ENCODE measurements at regions not wholly inside any gene's neighbourhood (a gene's known extent, or its start where the extent isn't known, plus 50 kb on each side); places are given as distances from the start of the nearest gene placed in this dataset.

- H3K9me3 ChIP-seq (ENCODE audit: low read length), result no peaks in the 10 kb centered on the region
- no peaks in the 10 kb centered on the region for H3K36me3 ChIP-seq (ENCODE audit: insufficient read depth, low read length)
- H3F3A ChIP-seq (ENCODE audit: insufficient read depth, low read length), result no peaks in the 10 kb centered on the region
- H2AFZ ChIP-seq (ENCODE audit: low read length), result no peak overlapping the region
- no peaks in the 10 kb centered on the region for H3K9me2 ChIP-seq (ENCODE audit: low read depth, low read length)
- H3K27me3 ChIP-seq (ENCODE audit: insufficient read depth, low read length), result no peaks in the 10 kb centered on the region
- no peaks in the 10 kb centered on the region for H3K4me1 ChIP-seq (ENCODE audit: insufficient read depth, low read length, severe bottlenecking)
- H3K4me3 ChIP-seq (ENCODE audit: low read depth, low read length, poor library complexity, severe bottlenecking), result no peak overlapping the region
- no peak overlapping the region for H3K4me2 ChIP-seq (ENCODE audit: low read length)
- no peak overlapping the region for H3K9ac ChIP-seq (ENCODE audit: low read length)
- no peaks in the 10 kb centered on the region for H4K20me1 ChIP-seq (ENCODE audit: insufficient read depth, low read length)
- H3K27ac ChIP-seq (ENCODE audit: low read depth, low read length, poor library complexity, severe bottlenecking), result no peak overlapping the region
- TF ChIP-seq, protein P1, sequence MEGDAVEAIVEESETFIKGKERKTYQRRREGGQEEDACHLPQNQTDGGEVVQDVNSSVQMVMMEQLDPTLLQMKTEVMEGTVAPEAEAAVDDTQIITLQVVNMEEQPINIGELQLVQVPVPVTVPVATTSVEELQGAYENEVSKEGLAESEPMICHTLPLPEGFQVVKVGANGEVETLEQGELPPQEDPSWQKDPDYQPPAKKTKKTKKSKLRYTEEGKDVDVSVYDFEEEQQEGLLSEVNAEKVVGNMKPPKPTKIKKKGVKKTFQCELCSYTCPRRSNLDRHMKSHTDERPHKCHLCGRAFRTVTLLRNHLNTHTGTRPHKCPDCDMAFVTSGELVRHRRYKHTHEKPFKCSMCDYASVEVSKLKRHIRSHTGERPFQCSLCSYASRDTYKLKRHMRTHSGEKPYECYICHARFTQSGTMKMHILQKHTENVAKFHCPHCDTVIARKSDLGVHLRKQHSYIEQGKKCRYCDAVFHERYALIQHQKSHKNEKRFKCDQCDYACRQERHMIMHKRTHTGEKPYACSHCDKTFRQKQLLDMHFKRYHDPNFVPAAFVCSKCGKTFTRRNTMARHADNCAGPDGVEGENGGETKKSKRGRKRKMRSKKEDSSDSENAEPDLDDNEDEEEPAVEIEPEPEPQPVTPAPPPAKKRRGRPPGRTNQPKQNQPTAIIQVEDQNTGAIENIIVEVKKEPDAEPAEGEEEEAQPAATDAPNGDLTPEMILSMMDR (IDR thresholded peaks at IDR 0.05; ENCODE audit: low read length), result no peak
- no peak for TF ChIP-seq EZH2 (IDR thresholded peaks at IDR 0.05; ENCODE audit: borderline replicate concordance, low read length)
- no peaks in the 10 kb centered on the region for H3K79me2 ChIP-seq (ENCODE audit: insufficient read depth, low read length)
Measured at GRCh38 chr17:71192039-71192555, 928.7 kb upstream of the SOX9 start.

- Histone ChIP-seq H3K9me2 (ENCODE audit: low read depth, low read length) (no peaks in the 10 kb centered on the region), H3K27me3 (ENCODE audit: insufficient read depth, low read length) (no peaks in the 10 kb centered on the region), H3K79me2 (ENCODE audit: insufficient read depth, low read length) (no peaks in the 10 kb centered on the region), H3K36me3 (ENCODE audit: insufficient read depth, low read length) (no peaks in the 10 kb centered on the region), H2AFZ (ENCODE audit: low read length) (no peak overlapping the region), H3K4me3 (ENCODE audit: low read depth, low read length, poor library complexity, severe bottlenecking) (no peak overlapping the region), H3F3A (ENCODE audit: insufficient read depth, low read length) (no peaks in the 10 kb centered on the region), H3K27ac (ENCODE audit: low read depth, low read length, poor library complexity, severe bottlenecking) (no peak overlapping the region), H4K20me1 (ENCODE audit: insufficient read depth, low read length) (no peaks in the 10 kb centered on the region), H3K4me1 (ENCODE audit: insufficient read depth, low read length, severe bottlenecking) (no peaks in the 10 kb centered on the region), H3K9ac (ENCODE audit: low read length) (no peak overlapping the region), H3K9me3 (ENCODE audit: low read length) (no peaks in the 10 kb centered on the region), H3K4me2 (ENCODE audit: low read length) (no peak overlapping the region)
- no peak for TF ChIP-seq EZH2 (IDR thresholded peaks at IDR 0.05; ENCODE audit: borderline replicate concordance, low read length)
- TF ChIP-seq, protein P1 (IDR thresholded peaks at IDR 0.05; ENCODE audit: low read length), result no peak
Measured at GRCh38 chr17:71192848-71193247, 928.0 kb upstream of the SOX9 start.

DNA sequence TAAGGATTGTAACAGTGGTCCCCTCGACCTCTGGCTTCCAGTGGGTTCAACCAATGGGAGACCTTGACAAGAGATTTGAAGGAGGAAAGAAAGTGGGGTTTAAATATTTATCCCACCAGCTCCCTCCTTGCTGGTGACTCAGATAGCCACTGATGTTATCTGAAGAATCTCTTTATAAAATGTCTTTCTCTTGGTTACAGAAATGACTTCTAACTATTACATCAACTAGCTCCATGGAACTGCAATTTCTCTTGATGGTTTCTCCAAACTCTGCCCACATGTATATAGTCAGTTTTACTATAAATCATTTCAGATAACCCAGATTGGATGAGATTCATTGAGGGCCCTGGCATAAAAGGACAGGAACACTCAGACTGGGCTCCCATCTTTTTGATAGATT, 920.2 kb upstream of the SOX9 start:
- Histone ChIP-seq H3K9me3 (ENCODE audit: low read length) (no peaks in the 10 kb centered on the region), H3K9me2 (ENCODE audit: low read depth, low read length) (no peaks in the 10 kb centered on the region), H2AFZ (ENCODE audit: low read length) (no peak overlapping the region), H3K27me3 (ENCODE audit: insufficient read depth, low read length) (no peaks in the 10 kb centered on the region), H3K4me1 (ENCODE audit: insufficient read depth, low read length, severe bottlenecking) (no peaks in the 10 kb centered on the region), H3K79me2 (ENCODE audit: insufficient read depth, low read length) (no peaks in the 10 kb centered on the region), H3K36me3 (ENCODE audit: insufficient read depth, low read length) (no peaks in the 10 kb centered on the region), H3K9ac (ENCODE audit: low read length) (no peak overlapping the region), H3K27ac (ENCODE audit: low read depth, low read length, poor library complexity, severe bottlenecking) (no peak overlapping the region), H3K4me2 (ENCODE audit: low read length) (no peak overlapping the region), H3F3A (ENCODE audit: insufficient read depth, low read length) (no peaks in the 10 kb centered on the region), H4K20me1 (ENCODE audit: insufficient read depth, low read length) (no peaks in the 10 kb centered on the region), H3K4me3 (ENCODE audit: low read depth, low read length, poor library complexity, severe bottlenecking) (no peak overlapping the region)
- TF ChIP-seq, protein P1 (IDR thresholded peaks at IDR 0.05; ENCODE audit: low read length), result no peak
- TF ChIP-seq EZH2 (IDR thresholded peaks at IDR 0.05; ENCODE audit: borderline replicate concordance, low read length), result no peak

Data from OCI-LY1 (cell line).